AG10803 (cell line): ENCODE measurements at regions not wholly inside any gene's neighbourhood (a gene's known extent, or its start where the extent isn't known, plus 50 kb on each side); places are given as distances from the start of the nearest gene placed in this dataset.

Experiments
- DNase-seq: peaks from one replicate; pipeline ENCODE4 v3.0.0; 2010; ENCODE audit warnings: low read depth
- H3K4me3 ChIP-seq: 2 replicates; pipeline ENCODE4 v1.5.1; 2011; ENCODE audit warnings: mild to moderate bottlenecking, low read length, control low read depth
- TF ChIP-seq, protein P1 (sequence below): conservative IDR thresholded peaks from 2 replicates; pipeline ENCODE4 v1.5.1; 2011; ENCODE audit warnings: mild to moderate bottlenecking, low read length, control low read depth, inconsistent platforms

- DNase-seq: no peak
- TF ChIP-seq, protein P1, sequence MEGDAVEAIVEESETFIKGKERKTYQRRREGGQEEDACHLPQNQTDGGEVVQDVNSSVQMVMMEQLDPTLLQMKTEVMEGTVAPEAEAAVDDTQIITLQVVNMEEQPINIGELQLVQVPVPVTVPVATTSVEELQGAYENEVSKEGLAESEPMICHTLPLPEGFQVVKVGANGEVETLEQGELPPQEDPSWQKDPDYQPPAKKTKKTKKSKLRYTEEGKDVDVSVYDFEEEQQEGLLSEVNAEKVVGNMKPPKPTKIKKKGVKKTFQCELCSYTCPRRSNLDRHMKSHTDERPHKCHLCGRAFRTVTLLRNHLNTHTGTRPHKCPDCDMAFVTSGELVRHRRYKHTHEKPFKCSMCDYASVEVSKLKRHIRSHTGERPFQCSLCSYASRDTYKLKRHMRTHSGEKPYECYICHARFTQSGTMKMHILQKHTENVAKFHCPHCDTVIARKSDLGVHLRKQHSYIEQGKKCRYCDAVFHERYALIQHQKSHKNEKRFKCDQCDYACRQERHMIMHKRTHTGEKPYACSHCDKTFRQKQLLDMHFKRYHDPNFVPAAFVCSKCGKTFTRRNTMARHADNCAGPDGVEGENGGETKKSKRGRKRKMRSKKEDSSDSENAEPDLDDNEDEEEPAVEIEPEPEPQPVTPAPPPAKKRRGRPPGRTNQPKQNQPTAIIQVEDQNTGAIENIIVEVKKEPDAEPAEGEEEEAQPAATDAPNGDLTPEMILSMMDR: no peak
- no peak overlapping the region for H3K4me3 ChIP-seq
Observed at GRCh38 chr21:38623552-38623951, 125.3 kb upstream of the ERG start.

DNA sequence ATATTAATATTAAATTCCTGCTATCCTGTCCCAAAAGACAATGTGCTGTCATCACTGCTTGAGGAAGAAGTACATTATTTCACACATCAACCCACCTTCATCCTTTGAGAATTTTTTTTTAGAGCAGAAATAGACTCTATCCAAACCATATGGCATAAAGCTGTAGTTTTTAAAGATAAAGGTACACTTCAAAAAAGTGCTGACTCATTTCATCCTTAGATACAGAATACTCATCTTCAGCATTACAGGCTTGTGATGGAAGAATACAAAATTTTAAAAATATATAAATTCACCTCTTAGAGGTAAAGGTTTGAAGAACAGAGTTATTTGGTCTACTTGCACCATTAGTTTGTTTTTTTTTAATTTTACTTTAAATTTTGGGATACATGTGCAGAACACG is 126.7 kb upstream of the ERG start:
- DNase-seq: no peak
- no peak overlapping the region for H3K4me3 ChIP-seq
- TF ChIP-seq, protein P1: no peak

DNA sequence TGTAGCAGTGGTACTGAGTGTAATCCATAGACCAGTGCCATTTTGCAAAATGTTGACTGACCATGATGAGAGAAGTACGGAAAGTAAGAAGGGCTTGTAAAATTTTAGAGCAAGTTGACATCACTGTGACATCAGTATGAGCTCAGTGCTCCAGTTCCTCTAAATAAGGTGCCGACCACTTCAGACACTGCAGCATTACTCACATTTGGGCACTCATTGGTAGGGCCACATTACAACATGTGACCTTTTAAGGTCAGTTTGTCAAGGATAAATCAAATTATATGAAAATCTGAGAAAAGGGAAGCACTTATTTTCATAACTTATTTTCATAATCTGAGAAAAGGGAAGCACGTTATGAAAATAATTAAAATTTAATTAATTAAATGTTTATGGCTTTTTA is 128.0 kb upstream of the ERG start:
- TF ChIP-seq, protein P1: no peak
- DNase-seq: no peak
- no peak overlapping the region for H3K4me3 ChIP-seq

- TF ChIP-seq, protein P1: no peak
- H3K4me3 ChIP-seq: no peak overlapping the region
- no peak for DNase-seq
Observed at GRCh38 chr21:38628349-38628748, 130.1 kb upstream of the ERG start.

- TF ChIP-seq, protein P1: no peak
- DNase-seq: no peak
- no peak overlapping the region for H3K4me3 ChIP-seq
Observed at GRCh38 chr21:38631206-38631605, 132.9 kb upstream of the ERG start.

GRCh38 chr21:38631676-38632075 is 133.4 kb upstream of the ERG start:
- DNase-seq: no peak
- TF ChIP-seq, protein P1: no peak
- H3K4me3 ChIP-seq: no peak overlapping the region

- TF ChIP-seq, protein P1: no peak
- DNase-seq: no peak
- no peak overlapping the region for H3K4me3 ChIP-seq
Observed at GRCh38 chr21:38637161-38637560, 138.9 kb upstream of the ERG start.
